GM19238 (cell line): ENCODE measurements at regions not wholly inside any gene's neighbourhood (a gene's known extent, or its start where the extent isn't known, plus 50 kb on each side); places are given as distances from the start of the nearest gene placed in this dataset.

Experiments
- DNase-seq: peaks from one replicate; pipeline ENCODE4 v3.0.0; 2011; ENCODE audit warnings: low spot score; ENCODE audit not compliant: insufficient read length

GRCh38 chr4:164381859-164382258, 372.1 kb upstream of the SMIM31 start:
- no peak for DNase-seq

- no peak for DNase-seq
Observed at GRCh38 chr4:164383058-164383357, 370.9 kb upstream of the SMIM31 start.

GRCh38 chr4:164383358-164384220, 370.3 kb upstream of the SMIM31 start:
- DNase-seq, result no peak

GRCh38 chr4:164384416-164384815, 369.5 kb upstream of the SMIM31 start:
- no peak for DNase-seq

GRCh38 chr4:164396439-164396838, 357.5 kb upstream of the SMIM31 start:
- DNase-seq, result no peak

GRCh38 chr4:164402554-164402953, 351.4 kb upstream of the SMIM31 start:
- no peak for DNase-seq

GRCh38 chr4:164405774-164406173, 348.2 kb upstream of the SMIM31 start:
- DNase-seq, result no peak

GRCh38 chr4:164408831-164409230, 345.1 kb upstream of the SMIM31 start:
- DNase-seq, result no peak

GRCh38 chr4:164410401-164410800, 343.5 kb upstream of the SMIM31 start:
- DNase-seq, result no peak

GRCh38 chr4:164412246-164412645, 341.7 kb upstream of the SMIM31 start:
- no peak for DNase-seq

GRCh38 chr4:164413743-164414142, 340.2 kb upstream of the SMIM31 start:
- no peak for DNase-seq

GRCh38 chr4:164423819-164424218, 330.1 kb upstream of the SMIM31 start:
- DNase-seq, result no peak

- no peak for DNase-seq
Observed at GRCh38 chr4:164424846-164425245, 329.1 kb upstream of the SMIM31 start.

- DNase-seq, result no peak
Observed at GRCh38 chr4:164428561-164428960, 325.4 kb upstream of the SMIM31 start.

- no peak for DNase-seq
Observed at GRCh38 chr4:164438321-164438720, 315.6 kb upstream of the SMIM31 start.

- no peak for DNase-seq
Observed at GRCh38 chr4:164439037-164439436, 314.9 kb upstream of the SMIM31 start.

- DNase-seq, result no peak
Observed at GRCh38 chr4:164440199-164440598, 313.7 kb upstream of the SMIM31 start.

- no peak for DNase-seq
Observed at GRCh38 chr4:164441109-164441508, 312.8 kb upstream of the SMIM31 start.

- DNase-seq, result no peak
Observed at GRCh38 chr4:164442180-164442579, 311.8 kb upstream of the SMIM31 start.

- no peak for DNase-seq
Observed at GRCh38 chr4:164446516-164446915, 307.4 kb upstream of the SMIM31 start.

- DNase-seq, result no peak
Observed at GRCh38 chr4:164461901-164462300, 292.0 kb upstream of the SMIM31 start.

- no peak for DNase-seq
Observed at GRCh38 chr4:164462471-164462870, 291.5 kb upstream of the SMIM31 start.

- DNase-seq, result no peak
Observed at GRCh38 chr4:164464313-164464712, 289.6 kb upstream of the SMIM31 start.

GRCh38 chr4:164467493-164467892, 286.4 kb upstream of the SMIM31 start:
- DNase-seq, result no peak
